Fibroblast of skin of left quadriceps (primary cell): ENCODE measurements at regions not wholly inside any gene's neighbourhood (a gene's known extent, or its start where the extent isn't known, plus 50 kb on each side); places are given as distances from the start of the nearest gene placed in this dataset.
"Not testable (repeated sequence)": the region's sequence is repeated elsewhere in the genome, so short reads cannot be mapped to it uniquely, and the experiment has no call there.

Experiments used
- DNase-seq, 2 experiments: peaks; one replicate each; pipeline ENCODE4 v3.0.0-alpha.2; 2013; ENCODE audit warnings: low read depth in 2 of 2

DNA sequence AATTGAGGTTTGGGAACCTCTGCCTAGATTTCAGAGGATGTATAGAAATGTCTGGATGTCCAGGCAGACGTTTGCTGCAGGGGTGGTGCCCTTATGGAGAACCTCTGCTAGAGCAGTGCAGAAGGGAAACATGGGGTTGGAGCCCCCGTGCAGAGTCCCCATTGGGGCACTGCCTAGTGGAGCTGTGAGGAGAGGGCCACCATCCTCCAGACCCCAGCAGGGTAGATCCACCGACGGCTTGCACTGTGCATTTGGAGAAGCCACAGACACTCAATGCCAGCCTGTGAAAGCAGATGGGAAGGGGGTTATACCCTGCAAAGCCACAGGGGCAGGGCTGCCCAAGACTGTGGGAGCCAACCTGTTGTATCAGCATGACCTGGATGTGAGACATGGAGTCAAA lies 354.6 kb downstream of the ZNF326 start:
- DNase-seq = no peak

DNA sequence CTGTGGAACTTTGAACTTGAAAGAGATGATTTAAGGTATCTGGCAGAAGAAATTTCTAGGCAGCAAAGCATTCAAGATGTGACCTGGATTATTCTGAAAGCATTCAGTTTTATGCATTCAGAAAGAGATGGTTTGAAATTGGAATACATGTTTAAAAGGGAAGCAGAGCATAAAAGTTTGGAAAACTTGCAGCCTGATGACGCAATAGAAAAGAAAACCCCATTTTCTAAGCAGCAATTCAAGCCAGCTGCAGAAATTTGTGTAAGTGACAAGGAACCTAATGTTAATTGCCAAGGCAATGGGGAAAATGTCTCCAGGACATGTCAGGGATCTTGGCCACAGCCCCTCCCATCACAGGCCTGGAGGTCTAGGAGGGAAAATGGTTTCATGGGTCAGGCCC lies 354.0 kb downstream of the ZNF326 start:
- DNase-seq = no peak

DNA sequence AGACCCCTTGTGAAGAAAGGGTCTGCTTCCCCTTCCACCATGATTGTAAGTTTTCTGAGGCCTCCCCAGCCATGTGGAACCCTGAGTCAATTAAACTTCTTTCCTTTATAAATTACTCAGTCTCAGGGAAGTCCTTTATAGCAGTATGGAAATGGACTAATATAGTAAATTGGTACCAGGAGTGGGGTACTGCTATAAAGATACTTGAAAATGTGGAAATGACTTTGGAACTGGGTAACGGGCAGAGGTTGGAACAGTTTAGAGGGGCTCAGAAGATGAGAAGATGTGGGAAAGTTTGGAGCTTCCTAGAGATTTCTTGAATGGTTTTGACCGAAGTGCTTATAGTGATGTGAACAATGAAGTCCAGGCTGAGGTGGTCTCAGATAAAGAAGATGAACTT lies 353.5 kb downstream of the ZNF326 start:
- not testable (repeated sequence) for DNase-seq

DNA sequence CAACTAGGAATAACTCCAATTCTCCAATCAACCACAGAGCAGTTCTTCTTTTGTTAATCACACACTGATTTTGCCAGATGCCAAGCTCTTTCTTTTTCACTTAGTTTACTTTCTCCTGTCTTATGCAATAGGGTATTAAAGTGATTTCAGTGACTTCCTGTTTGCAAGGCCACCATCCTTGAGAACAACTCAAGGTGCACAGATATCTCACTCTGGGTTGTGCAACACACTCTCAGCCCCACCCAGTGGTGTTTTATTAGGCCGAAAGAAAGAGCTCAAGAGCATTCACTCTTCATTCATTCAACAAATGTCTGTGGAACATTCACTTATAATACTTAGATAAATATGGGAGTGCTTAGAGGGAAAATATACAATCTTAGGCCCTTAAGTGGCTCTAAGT lies 352.5 kb downstream of the ZNF326 start:
- DNase-seq = no peak

DNA sequence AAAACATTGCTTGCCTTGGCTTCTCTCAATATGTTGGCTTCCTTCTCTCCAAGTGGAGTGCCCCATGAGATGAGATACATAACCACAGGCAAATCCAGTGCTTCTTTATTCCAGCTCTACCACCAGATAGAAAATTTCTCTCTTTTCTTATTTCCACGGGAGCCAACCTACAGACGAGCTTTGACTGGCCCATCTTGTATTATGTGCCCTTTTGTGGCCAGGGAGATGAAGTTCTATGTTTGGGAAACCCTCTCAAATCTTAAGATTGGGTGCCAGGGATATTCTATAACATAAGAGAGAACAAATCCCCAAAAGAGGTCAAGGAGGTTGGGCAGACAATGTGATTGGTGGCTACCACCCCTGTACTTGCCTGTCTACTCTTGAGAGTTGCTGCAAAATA lies 351.8 kb downstream of the ZNF326 start:
- no peak for DNase-seq

DNA sequence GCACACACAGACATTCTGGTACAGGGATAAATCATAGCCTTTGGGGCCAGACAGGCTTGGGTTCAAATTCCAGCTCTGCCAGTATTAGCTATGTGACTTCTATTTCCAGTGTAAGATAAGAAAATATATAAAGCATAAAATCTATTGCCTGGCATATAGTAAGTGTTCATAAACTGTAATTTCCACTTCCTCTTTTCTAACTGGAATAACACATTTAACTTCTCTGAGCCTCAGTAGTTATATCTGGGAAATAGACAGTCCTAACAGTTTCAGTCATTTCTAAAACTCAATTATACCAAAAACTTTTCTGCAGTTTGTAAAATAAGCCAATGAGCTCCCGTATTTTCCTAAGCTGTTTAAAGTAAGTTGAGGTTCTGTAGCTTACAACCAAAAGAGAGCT lies 351.4 kb downstream of the ZNF326 start:
- DNase-seq = no peak

DNA sequence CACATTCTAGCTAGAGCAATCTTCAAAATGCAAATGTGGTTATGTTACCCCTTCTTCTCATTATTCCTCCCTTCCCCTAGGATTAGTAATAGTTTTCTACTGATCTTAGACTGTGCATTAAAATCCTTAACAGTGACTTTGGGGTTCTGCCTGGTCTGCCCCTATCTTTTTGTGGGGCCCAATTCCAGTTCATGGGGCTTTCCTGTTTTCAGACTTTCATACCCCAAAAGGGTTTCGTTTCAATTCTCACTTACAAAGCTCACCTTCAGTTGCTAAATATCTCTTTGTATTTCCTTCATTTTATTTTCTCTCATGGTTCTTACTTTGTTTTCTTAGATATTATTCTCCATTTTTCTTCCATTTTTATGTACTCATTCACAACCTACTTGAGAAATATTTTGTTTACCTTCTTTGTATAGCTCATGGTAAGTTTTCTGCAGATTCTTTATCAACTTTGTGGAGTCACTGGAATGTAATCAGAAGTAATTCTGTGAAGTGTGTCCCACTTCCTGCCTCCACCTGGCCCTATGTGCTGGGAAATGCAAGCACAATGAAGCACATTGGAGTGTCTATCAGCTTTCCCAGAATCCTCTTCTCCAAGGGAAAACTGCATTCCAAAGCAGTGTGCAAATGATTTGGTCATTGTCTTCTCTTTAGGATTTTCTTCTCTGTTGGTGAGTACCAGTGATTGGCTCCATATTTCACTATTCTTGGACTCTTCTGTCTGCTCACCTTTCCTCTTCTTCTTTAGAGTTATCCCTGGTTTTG lies 350.2 kb downstream of the ZNF326 start:
- DNase-seq = no peak

DNA sequence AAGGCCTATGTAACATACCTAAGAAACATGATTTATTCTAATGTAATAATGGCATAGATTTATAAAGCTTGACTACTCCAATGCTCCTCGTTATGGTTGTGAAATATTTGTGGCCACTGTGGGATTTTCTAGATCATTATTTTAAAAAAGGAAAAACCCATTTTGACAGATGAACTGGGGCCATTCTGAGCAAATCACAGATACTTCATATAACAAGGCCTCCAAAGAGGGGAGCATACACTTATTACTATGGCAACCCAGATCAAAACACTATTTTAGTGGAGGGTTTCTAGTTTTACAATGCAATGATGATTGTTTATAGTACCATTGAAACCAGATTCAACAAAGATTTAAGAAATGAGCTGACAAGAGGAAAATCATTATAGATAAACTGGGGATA lies 346.6 kb downstream of the ZNF326 start:
- no peak for DNase-seq

DNA sequence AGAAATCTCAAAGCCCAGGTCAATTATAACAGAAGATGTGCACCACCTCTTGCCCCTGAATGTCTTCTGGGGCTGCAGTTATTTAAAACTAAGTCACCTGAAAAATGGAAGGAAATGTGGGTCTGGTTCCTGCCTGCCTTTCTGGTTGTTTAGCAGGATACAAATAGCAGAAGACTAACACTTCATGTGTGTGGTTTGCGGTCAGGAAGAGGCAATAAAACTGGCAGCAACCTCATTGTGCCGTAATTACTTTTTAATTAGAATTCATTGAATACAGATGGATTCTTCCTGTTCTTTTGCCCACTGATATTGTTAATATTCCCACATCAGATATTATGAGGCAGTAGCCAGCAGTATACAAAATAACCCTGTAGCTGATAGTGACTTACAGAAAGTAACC lies 345.7 kb downstream of the ZNF326 start:
- no peak for DNase-seq

DNA sequence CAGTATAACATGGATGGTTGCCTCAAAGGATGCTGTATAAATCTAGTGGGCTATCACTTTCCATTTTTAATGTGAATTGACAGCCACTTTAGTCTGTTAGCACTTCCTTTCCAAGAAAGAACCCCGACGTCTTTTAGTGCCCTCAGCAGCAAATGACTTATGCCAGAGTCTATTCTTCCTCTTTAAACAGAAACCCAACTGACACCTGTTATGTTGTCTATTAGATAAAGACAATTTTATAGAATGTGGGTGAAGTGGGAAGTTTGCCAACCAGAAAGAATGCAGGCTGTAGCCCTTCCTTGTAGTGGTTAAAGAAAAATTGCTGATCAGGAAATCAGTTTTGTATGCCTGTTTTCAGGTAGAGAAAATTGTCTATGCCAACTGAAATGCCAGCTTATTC lies 344.9 kb downstream of the ZNF326 start:
- no peak for DNase-seq

DNA sequence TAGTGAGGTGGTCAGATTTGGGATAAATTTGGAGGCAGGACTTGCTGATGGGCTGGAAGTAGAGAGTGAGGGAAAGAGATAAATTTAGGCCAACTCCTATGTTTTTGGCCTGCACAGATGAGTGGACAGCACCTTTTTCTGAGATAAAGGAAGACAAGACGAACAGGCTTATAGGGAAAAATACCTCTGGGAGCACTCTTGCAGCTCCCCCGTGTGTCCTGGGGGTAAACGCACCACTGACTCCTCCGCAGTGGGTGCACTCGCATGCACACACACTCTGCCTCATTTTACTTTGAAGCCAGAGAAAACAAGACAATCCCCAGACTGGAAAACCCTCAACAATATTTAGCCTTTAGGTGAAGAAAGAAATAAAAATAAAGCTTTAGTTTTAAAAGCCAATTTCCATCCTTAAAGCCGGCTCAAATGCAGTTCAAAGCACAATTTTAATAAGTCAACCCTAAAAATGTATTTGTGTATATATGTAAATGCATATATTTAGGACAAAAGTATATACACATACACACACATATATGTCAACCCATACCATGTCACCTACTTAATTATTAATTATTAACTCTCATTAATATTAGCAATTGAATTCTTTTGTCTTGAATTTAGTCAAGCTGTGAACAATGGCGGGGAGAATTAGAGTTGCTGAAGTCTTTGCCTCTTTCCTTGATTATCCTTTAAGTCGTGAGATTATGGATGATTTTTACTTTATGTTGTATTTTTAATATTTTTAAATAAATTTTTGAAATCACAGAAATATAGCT lies 341.8 kb downstream of the ZNF326 start:
- DNase-seq = no peak

DNA sequence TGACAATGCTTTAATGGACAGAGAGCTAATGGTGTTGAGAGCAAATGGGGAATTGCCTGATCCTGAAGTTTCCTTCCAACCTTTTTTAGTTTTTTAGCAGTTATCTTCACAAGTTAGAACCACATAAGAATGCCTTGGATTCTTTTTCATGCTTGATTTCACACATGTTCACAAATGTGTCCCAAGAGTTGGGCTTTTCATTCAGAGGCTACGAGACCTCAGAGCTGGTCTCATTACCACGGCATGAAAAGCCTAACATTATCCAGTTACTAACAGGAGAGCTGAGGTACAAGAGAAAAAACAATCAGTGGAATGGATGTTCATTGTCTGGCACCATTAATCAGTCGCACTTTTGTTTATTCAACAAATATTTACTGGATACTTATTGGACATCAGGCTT lies 340.6 kb downstream of the ZNF326 start:
- DNase-seq = no peak

DNA sequence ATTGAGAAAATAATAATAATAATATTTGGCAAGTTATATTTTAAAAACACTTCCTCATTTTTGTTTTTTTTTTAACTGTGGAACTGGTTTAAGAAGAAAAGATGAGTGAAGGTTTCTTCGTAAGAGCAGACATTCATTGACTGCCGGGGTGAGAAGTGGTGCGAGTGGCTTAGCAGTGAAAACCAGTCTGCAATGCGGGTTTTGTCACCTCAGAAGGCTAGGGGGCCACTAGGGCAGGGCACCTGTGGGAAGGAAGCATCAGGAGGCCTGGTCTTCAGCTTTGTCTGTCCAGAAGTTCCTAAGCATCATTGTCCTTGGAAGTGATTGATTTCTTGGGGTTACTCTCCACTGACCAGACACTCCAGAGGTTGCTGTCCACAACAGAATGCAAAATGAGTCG lies 339.2 kb downstream of the ZNF326 start:
- no peak for DNase-seq

DNA sequence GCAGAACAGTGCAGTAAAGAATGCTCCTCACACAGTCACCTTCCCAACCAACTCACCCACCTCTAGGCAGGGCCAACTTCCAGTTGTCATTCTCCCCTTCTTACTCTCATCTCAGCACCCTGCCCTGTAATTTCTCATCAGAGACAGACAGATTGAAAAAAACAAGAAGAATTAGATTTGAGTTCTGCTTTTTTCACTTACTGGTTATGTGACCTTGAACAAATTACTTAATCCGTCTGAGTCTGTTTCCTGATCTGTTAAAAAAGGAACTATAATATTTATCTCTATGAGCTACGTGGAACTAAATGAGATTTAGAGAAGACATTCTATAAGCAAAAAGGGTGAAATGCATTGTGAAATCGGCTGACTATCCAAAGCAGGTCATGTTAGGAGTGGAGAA lies 330.3 kb downstream of the ZNF326 start:
- no peak for DNase-seq

DNA sequence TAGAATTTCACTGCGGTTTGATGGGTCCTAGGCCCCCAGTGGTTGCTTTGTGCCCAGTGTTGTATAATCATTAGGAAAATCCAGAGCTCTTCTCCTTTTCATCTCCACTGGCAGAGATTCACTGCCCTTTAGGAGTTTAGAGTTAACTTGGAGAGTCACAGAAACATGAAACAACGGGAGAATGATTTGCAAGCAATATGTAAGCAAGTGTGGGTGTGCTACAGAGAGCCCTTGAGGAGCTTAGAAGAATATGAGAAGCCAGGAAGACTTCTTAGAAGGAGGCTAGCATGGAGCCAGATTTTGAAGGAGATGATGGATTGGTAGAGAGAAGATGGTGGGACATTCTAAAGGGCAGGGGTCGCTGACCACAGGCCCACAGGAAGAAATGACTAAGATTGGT lies 327.3 kb downstream of the ZNF326 start:
- DNase-seq = no peak

DNA sequence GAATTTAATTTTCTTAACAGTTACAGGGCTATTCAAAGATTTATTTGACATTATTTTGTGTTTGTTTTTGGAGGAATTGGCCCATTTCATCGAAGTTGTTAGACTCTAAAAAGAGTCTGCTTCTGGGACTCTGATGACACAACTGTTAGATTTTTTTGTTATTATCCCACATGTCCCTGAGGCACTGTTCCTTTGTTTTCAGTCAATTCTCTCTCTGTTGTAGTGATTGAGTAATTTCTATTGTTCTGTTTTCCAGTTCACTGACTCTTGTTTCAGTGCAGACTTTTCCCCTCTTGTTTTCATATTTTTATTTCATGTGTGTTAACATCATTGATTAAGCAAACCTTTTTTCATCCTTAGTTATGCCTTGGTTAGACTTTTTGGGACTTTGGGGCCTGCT lies 325.0 kb downstream of the ZNF326 start:
- no peak for DNase-seq

DNA sequence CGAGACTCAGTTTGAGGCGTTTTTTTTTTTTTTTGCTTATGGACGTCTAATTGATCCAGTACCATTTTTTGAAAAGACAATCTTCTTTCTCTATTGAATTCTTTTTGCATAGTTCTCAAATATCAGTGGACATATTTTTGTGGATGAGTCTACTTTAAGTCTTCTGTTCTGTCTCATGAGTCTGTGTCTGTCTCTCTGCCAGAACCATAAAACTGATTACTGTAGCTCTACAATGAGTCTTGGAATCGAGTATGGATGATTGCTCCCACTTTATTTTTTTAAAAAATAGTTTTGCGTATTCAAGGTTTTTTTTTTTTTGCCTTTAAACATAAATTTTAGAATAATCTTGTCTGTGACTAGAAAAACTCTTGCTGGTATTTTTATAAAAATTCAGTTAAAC lies 323.5 kb downstream of the ZNF326 start:
- DNase-seq = no peak

DNA sequence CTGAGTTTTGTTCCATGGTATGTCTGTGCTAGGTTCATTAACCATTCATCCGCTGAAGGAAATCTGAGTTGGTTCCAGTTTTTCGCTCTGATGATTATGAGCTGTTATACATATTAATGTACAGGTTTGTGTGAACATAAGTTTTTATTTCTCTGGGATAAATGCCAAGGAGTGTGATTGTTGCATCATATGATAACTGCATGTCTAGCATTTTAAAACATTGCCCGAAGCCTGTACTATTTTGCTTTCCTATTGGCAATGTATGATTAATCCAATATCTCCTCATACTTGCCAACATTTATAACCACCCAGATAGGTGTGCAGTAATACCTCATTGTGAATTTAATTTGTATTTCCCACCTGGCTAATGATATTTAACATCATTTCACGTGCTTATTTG lies 322.7 kb downstream of the ZNF326 start:
- no peak for DNase-seq

DNA sequence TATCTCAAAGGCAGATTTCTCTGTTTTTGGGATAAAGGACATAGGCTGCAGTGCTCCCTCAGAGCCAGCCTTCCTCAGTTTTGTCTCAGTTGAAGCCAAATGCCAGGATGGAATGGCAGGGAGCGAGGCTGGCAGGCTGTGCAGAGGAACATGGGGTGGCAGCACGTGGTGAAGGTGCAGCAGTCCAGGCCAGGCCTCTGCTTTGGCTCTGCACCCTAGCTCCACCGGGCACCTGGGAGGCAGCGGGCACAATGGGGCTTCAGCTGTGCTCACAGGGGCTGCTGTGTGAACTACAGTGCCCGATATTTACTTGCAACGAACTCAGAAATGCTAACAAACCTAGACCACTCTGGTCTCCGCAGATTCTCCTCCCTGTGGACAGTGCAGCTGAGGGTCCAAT lies 319.6 kb downstream of the ZNF326 start:
- no peak for DNase-seq

DNA sequence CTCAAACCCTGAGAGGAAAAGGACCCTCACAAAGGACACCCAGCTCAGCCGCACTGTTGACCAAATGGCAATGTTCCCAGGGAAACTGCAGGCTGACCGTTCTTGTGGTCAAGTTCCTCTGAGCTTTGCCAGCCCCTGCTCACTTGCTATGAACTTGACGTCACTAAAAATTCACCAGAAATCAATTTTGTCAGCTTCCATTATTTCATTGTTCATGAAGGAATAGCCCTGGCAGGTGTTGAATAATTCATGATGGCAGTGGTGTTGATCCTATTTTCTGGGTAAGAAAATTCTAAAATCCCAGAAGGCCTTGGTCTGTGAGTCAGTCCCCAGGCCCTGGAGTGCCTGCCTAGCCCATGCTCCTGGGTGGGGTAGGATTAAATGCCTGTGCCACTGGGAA lies 318.9 kb downstream of the ZNF326 start:
- no peak for DNase-seq

DNA sequence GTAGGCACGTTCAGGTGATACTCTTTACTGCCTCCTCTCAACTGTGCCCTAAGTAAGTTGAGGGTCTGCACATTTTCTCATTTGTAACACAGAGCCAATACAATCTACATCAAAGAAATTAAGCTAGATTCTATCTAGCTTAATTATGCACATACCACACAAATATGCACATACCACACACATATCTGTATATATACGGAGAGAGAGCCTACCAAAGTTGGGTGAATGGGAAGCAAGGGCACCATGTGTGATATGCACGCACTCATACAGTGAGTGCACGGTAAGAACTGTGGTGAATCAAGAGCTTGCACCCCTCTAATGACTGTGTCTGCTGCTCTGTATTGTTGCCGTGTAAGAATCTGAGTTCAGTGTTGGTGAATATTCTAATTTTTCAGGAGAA lies 314.9 kb downstream of the ZNF326 start:
- no peak for DNase-seq

DNA sequence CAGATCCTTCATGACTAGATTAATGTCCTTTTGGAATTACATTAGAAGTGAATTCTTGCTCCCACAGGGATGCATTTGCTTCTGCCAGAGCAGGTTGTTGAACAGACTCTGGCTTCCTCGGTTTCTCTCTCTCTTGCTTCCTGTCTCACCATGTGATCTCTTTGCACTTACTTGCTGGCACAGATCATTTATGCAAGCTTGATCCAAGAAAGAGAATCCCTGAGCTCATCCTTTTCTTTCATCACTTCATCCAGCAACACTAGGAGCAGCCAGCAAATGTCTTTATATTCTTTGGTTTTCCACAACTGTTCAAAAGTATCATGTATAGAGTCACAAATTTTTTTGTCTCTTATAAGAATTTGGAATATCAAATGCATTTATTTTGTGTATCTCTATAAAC lies 313.5 kb downstream of the ZNF326 start:
- DNase-seq = no peak

DNA sequence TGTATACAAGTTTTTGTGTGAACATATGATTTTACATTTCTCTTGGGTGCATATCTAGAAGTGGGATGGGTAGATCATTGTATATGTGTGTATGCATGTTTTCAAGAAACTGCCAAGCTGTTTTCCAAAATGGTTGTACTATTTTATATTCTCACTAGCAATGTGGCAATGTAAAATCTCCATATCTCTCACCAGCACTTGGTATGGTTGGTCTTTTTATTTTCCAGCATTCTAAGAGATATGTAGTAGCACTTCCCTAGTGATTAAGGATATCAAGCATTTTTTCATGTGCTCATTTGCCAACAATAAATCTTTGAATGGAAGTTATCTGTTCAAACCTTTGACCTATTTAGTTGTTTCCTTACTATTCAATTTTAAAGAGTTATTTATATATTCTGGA lies 310.7 kb downstream of the ZNF326 start:
- no peak for DNase-seq

DNA sequence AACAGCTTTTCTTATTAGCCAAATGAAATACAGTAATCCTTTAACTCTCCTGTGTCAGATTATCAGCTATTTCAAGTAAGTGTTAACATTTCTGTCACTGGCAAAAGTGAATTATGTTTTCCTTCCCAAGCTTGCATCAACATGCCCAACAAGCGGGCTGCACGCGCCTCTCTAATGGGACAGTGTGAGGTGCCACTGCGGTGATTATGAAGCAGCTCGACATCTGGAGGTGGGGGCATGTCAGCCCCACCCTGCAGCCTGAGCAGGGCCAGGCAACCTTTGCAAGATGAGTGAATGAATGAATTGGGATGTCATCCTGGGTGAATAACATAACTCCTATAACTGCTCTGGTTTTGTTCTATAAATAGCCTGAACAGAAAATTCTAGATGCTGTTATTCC lies 301.4 kb downstream of the ZNF326 start:
- no peak for DNase-seq
